Nucleus accumbens (tissue), 56 donors: ENCODE measurements at regions not wholly inside any gene's neighbourhood (a gene's known extent, or its start where the extent isn't known, plus 50 kb on each side); places are given as distances from the start of the nearest gene placed in this dataset.
"Not testable (repeated sequence)": the region's sequence is repeated elsewhere in the genome, so short reads cannot be mapped to it uniquely, and the experiment has no call there.

Experiments used
- DNase-seq, 56 donors: peaks; one replicate each; lab custom pipeline; 2025; lab: John Stamatoyannopoulos, UW

DNA sequence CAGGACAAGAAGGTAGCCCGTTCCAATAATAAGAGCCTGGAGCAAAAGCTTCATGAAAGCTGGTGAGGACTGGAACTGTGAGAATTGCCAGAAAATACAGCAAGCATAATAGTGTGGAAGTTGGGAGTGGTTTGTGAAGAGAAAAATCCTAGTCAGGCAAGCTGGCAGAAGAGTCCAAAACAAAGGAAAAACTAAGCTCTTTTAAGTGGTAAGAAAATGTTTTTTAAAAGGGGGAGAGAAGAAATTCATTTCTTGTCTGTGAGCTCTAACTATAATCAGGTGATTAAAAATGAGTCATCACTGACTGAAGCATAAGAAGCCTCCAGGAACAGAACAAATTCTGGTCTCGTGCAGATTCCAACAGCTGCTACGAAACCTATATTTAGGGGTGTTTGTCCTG lies 102.6 kb downstream of the CAAP1 start:
- DNase-seq = no peak

- no peak for DNase-seq
These were observed 106.0 kb downstream of the CAAP1 start for GRCh38 chr9:26786564-26786963.

- DNase-seq = no peak
These were observed 109.7 kb downstream of the CAAP1 start for GRCh38 chr9:26782899-26783298.

DNA sequence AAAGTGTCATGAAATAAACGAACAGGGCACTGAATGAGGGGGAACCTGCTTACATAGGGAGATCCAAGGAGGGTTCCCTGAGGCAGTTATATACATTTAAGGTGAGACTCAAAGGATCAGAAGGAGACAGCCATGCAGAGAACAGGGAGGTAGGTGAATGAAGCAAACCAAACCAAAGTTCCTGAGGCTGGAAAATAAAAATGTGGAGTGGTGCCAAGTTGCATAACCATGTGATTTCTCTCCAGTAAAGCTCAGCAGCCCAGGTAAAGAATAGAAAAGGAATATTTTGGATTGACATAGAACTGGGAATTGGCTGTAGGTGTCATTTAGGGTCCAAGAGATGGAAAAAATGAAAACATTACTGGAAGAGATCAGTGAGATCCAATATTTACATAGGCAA lies 110.7 kb downstream of the CAAP1 start:
- DNase-seq = no peak

DNA sequence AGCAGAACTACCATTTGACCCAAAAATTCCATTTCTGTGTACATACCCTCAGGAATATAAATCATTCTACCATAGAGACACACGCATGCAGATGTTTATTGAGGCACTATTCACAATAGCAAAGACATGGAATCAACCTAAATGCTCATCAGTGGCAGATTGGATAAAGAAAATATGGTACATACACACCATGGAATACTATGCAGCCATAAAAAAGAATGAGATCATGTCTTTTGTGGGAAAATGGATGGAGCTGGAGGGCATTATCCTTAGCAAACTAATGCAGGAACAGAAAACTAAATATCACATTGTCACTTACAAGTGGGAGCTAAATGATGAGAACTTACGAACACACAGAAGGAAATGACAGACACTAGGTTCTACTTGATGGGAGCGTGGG lies 112.3 kb downstream of the CAAP1 start:
- not testable (repeated sequence) for DNase-seq

DNA sequence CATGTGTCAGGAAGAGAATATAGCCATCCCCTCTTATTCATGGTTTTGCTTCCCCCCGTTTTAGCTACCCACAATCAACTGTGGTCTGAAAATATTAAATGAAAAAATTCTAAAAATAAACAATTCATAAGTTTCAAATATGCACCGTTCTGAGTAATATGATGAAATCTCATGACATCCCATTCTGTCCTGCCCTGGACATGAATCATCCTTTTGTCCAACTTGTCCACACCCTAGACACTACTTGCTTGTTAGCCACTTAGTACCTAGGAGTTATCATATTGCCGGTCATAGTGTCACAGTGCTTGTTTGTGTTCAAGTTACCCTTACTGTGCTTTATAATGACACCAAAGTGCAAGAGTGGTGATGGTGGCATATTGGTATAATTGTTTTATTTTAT lies 113.5 kb downstream of the CAAP1 start:
- DNase-seq = no peak

- DNase-seq = no peak
These were observed 117.2 kb downstream of the CAAP1 start for GRCh38 chr9:26775391-26775790.

DNA sequence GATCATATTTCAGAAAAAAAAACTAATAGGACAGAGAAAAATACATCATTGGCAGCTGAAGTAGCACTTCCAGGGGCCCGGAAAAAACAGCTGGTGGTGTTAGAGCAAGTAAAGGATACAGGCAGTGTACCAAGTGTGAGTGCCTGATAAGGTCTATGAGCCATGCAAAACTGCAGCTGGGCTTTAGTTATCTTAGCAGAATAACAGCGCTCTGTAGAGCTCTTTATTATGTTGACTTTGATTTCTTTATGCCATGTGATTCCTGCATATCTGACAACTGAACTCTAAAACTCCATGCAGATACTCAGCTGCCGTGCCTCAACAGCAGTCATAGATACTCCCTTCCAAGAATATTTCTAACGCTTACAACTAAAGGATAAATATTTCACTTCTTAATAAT lies 119.5 kb downstream of the CAAP1 start:
- no peak for DNase-seq

DNA sequence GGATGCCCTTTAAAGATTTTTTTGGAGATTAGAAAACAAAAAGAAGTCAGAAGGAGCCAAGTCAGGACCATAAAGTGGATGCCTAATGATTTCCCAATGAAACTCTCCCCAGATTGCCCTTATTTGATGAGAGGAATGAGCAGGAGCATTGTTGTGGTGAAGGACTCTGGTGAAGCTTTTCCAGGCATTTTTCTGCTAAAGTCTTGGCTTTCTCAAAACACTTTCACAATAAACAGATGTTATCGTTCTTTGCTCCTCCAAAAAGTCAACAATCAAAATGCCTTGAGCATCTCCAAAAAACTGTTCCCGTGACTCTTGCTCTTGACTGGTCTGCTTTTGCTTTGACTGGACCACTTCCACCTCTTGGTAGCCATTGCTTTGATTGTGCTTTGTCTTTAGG lies 121.8 kb downstream of the CAAP1 start:
- DNase-seq = no peak

DNA sequence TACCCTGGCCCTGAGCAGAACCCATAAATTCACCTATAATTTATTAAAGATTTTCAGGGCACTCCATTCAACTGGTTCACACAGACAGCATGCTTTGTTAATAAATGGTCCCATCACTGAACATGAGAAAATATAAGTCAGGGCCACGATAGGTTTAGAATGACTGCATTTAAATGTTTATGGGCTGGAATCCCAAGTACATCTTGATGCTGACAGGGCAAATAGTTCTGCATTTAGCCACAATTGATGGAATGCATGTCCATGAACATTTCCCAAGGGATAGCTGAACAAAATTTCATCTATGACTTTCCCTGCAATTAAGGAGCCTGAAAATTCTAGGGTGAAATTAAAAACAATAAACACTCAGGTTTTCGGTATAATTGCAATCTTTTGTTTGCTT lies 124.5 kb downstream of the CAAP1 start:
- no peak for DNase-seq

DNA sequence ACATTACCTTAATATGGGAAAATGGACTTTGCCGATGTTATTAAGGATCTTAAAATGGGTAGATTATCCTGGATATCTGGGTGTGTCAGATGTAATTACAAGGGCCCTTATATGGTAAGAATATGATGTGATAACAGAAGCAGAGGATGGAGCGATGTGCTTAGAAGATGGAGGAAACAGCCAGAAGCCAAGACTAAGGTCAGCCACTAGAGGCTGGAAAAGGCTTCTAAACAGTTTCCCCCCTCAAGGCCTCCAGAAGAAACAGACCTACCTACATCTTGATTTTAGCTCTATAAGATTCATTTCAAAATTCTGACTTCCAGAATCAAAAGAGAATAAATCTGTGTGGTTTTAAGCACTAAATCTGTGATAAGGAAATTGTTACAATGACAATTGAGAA lies 131.9 kb downstream of the CAAP1 start:
- no peak for DNase-seq

DNA sequence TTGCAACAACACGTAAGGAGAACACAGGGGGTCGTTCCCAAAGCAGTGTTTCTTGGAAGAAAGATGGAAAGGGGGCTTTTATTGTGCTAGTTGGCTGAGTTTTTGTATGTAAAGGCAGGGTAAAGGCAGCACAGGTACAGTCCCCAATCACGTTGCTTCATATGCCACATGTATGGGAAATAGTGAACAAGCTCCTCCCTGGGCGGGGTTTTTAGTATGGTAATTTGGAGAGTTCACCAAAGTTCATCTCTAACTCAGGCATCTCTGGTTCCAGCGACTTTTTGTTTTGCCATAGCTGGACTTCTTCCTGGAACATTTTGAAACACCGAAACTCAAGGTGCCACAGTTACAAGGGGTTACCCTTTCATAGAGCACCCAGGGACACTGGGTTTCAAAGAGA lies 133.9 kb downstream of the CAAP1 start:
- DNase-seq = no peak

DNA sequence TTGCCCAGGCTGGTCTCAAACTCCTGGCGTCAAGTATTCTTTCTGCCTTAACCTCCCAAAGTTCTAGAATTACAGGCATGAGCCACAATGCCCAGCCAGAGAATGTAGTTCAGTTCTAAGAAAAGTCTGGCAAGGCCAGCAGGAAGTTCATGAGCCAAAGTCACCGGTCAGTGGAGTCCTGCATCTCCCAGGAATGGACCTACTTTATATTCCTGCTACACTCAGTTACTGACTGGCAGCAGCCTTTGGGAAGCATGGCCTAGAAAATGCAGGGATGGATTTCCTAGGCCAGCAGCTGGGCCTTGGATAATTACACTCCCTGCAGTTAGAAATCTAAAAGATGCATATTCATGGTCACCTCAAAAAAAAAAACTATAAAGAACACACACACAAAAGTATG lies 135.7 kb downstream of the CAAP1 start:
- DNase-seq = peak in 15 of 56 donors; percentile 2 to 46 (median 12)

DNA sequence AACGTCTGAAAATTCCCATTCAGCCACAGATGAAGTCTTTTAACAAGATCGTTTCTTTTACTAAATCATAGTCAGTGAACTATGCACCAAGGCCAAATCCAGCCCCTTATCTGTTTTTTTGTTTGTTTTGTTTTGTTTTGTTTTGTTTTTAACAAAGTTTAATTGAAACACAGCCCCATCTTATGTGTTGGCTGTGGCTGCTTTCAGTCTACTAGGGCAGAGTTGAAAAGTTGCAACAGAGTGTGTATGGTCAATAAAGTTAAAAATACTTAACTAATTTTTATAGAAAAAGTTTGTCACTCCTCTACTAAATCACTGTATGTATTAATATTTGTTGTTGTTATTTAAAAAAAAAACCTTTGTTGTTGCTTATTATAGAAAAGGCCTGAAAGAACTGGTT lies 137.1 kb downstream of the CAAP1 start:
- DNase-seq = no peak

GRCh38 chr9:26754509-26755164 lies 138.0 kb downstream of the CAAP1 start:
- peak in 4 of 56 donors; percentile 1 to 5 (median 2) for DNase-seq

GRCh38 chr9:26753971-26754370 lies 138.6 kb downstream of the CAAP1 start:
- DNase-seq = no peak

DNA sequence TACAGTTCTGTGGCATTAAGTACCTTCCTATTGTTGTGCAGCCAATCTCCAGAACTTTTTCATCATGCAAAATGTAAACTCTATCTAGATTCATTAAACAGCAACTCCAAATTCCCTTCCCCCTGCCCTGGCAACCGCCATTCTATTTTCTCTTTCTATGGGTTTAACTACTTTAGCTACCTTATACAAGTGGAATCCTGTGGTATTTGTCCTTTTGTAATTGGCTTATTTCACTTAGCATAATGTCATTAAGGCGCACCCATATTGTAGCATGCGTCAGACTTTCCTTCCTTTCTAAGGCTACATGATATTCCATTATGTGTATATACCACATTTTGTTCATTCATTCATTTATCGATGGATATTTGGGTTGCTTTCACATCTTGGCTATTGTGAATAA lies 142.4 kb downstream of the CAAP1 start:
- no peak for DNase-seq

GRCh38 chr9:26748449-26749058 lies 144.0 kb downstream of the CAAP1 start:
- DNase-seq = no peak

DNA sequence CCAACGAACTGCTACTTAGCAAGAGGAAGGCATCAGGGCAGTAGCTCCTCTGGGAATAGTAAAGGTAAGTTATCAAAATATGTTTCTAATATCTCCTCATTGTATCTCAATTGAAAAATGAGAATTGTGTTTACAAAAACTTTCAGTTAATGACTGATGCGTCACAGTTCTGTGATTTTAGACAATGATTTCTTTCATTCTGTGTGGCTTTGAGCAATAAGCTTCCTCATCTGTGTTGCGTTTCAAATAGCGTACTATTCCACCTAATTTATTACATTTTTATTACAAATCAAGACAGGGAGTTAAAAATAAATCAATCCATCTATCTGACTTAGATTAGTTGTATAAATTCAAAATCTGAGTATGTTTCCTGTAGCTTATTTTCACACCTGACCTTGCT lies 145.0 kb downstream of the CAAP1 start:
- no peak for DNase-seq

DNA sequence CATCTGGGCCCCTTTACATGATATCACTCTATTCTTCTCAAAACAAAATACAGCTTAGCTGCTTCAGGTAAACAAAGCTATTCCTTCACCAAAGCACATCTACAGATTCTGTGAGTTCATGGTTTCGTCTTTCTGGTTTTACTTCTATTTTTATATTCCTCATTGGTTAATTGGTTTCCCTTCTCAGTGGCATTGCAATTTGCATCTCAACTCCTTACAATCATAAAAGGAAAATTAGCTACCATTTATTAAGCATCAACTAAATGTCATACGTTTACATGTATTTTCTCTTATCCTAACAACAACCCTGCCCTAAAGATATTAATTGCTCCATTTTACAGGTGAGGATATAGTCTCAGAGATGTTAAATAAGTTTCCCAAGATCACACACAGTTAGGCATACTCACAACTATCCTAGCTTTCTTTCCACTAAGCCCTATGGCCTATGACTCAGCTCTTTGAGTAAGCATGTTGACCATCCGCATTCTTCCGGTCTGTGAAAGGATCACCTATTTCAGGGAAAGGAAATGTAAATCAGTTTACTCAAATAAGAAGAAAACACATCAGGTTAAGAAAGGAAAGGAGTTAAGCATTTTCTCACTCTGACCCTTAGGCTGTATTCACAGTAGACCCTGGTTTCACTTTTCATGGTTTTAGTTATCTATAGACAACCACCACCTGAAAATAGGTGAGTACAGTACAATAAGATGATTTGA lies 146.1 kb downstream of the CAAP1 start:
- no peak for DNase-seq

- no peak for DNase-seq
These were observed 147.5 kb downstream of the CAAP1 start for GRCh38 chr9:26745111-26745510.
